ENCODE measurements at regions not wholly inside any gene's neighbourhood (a gene's known extent, or its start where the extent isn't known, plus 50 kb on each side); places are given as distances from the start of the nearest gene placed in this dataset.
A peak's percentile ranks its signal among the peaks of the same experiment; 100 is the strongest.
"Not testable (repeated sequence)": the region's sequence is repeated elsewhere in the genome, so short reads cannot be mapped to it uniquely, and the experiment has no call there.

GRCh38 chr1:173257805-173258204 is 50.7 kb upstream of the TNFSF4 start:
- DNase-seq: no peak

- no peak for DNase-seq
Observed at GRCh38 chr1:173258479-173259264, 51.5 kb upstream of the TNFSF4 start.

- not testable (repeated sequence) for DNase-seq
Observed at GRCh38 chr1:173260329-173260728, 53.2 kb upstream of the TNFSF4 start.

- no peak for DNase-seq
Observed at GRCh38 chr1:173266841-173267240, 59.7 kb upstream of the TNFSF4 start.

- no peak for DNase-seq
Observed at GRCh38 chr1:173267453-173267945, 60.4 kb upstream of the TNFSF4 start.

GRCh38 chr1:173268261-173268660 is 61.1 kb upstream of the TNFSF4 start:
- DNase-seq: no peak

GRCh38 chr1:173268786-173269277 is 61.7 kb upstream of the TNFSF4 start:
- DNase-seq: no peak

GRCh38 chr1:173269490-173270230 is 62.5 kb upstream of the TNFSF4 start:
- DNase-seq: no peak

- no peak for DNase-seq
Observed at GRCh38 chr1:173270243-173270642, 63.1 kb upstream of the TNFSF4 start.

GRCh38 chr1:173271021-173271420 is 63.9 kb upstream of the TNFSF4 start:
- DNase-seq: not testable (repeated sequence)

- no peak for DNase-seq
Observed at GRCh38 chr1:173275496-173275895, 68.4 kb upstream of the TNFSF4 start.

- DNase-seq: no peak
Observed at GRCh38 chr1:173276922-173277800, 70.0 kb upstream of the TNFSF4 start.

GRCh38 chr1:173280899-173281660 is 73.9 kb upstream of the TNFSF4 start:
- DNase-seq: no peak

- no peak for DNase-seq
Observed at GRCh38 chr1:173285048-173285447, 77.9 kb upstream of the TNFSF4 start.

GRCh38 chr1:173287785-173288184 is 80.7 kb upstream of the TNFSF4 start:
- no peak for DNase-seq

- DNase-seq: no peak
Observed at GRCh38 chr1:173293756-173294155, 86.6 kb upstream of the TNFSF4 start.

- no peak for DNase-seq
Observed at GRCh38 chr1:173294843-173295242, 87.7 kb upstream of the TNFSF4 start.

GRCh38 chr1:173295391-173295790 is 88.3 kb upstream of the TNFSF4 start:
- DNase-seq: no peak

GRCh38 chr1:173295995-173296394 is 88.9 kb upstream of the TNFSF4 start:
- DNase-seq: no peak

- peak; percentile 55 for DNase-seq
Observed at GRCh38 chr1:173297798-173298391, 90.8 kb upstream of the TNFSF4 start.

Data from stimulated activated CD4-positive, alpha-beta T cell treated with anti-CD3 and anti-CD28 coated beads, Interleukin-4, amount 100 ng/mL, for 24 hours (primary cell).